Chondrocyte (in vitro differentiated cells): ENCODE measurements at regions not wholly inside any gene's neighbourhood (a gene's known extent, or its start where the extent isn't known, plus 50 kb on each side); places are given as distances from the start of the nearest gene placed in this dataset.

ENCODE experiments used
- DNase-seq: peaks from one replicate; pipeline ENCODE4 v3.0.0; 2021; ENCODE audit warnings: mixed read lengths, low spot score
- H3K27ac Mint-ChIP-seq: one replicate; pipeline ENCODE4 v1.8.0; 2021; ENCODE audit warnings: mild to moderate bottlenecking, moderate library complexity, mixed read lengths; ENCODE audit not compliant: unreplicated experiment
- H3K27me3 Mint-ChIP-seq: 2 replicates; pipeline ENCODE4 v1.8.0; 2021; ENCODE audit warnings: low read depth, mixed read lengths
- H3K36me3 Mint-ChIP-seq: 2 replicates; pipeline ENCODE4 v1.8.0; 2021; ENCODE audit warnings: low read depth, mixed read lengths
- H3K4me1 Mint-ChIP-seq: 2 replicates; pipeline ENCODE4 v1.8.0; 2021; ENCODE audit warnings: low read depth, mild to moderate bottlenecking, mixed read lengths
- H3K4me3 Mint-ChIP-seq: one replicate; pipeline ENCODE4 v1.8.0; 2021; ENCODE audit warnings: mild to moderate bottlenecking, moderate library complexity, mixed read lengths; ENCODE audit not compliant: unreplicated experiment
- H3K9me3 Mint-ChIP-seq: 2 replicates; pipeline ENCODE4 v1.8.0; 2021; ENCODE audit warnings: low read depth, mixed read lengths
- CTCF ChIP-seq: fragments of 200-600 bp; sonication (generic); IDR thresholded peaks from 2 replicates; pipeline ENCODE4 v1.5.0; 2021; ENCODE audit warnings: antibody characterized with exemption, mild to moderate bottlenecking, moderate library complexity

GRCh38 chr1:212224102-212224501 is 61.1 kb upstream of the PPP2R5A start:
- Mint-ChIP-seq H3K36me3 (no peaks in the 10 kb centered on the region), H3K4me3 (no peak overlapping the region), H3K27ac (no peak overlapping the region), H3K4me1 (peaks cover 9% of the 10 kb centered on the region), H3K9me3 (no peaks in the 10 kb centered on the region), H3K27me3 (peaks cover 3% of the 10 kb centered on the region)
- DNase-seq: no peak
- no peak for TF ChIP-seq CTCF

- H3K4me1 Mint-ChIP-seq: no peaks in the 10 kb centered on the region
- no peak for DNase-seq
- H3K4me3 Mint-ChIP-seq: no peak overlapping the region
- H3K27ac Mint-ChIP-seq: no peak overlapping the region
- H3K9me3 Mint-ChIP-seq: no peaks in the 10 kb centered on the region
- H3K27me3 Mint-ChIP-seq: peaks cover 7% of the 10 kb centered on the region
- TF ChIP-seq CTCF: no peak
- no peaks in the 10 kb centered on the region for H3K36me3 Mint-ChIP-seq
These were observed 59.8 kb upstream of the PPP2R5A start for GRCh38 chr1:212225416-212225815.

- no peak for DNase-seq
- Mint-ChIP-seq H3K9me3 (no peaks in the 10 kb centered on the region), H3K36me3 (no peaks in the 10 kb centered on the region), H3K4me1 (no peaks in the 10 kb centered on the region), H3K4me3 (no peak overlapping the region), H3K27me3 (peaks cover 7% of the 10 kb centered on the region), H3K27ac (no peak overlapping the region)
- no peak for TF ChIP-seq CTCF
These were observed 59.3 kb upstream of the PPP2R5A start for GRCh38 chr1:212225871-212226302.

GRCh38 chr1:212226467-212226866 is 58.7 kb upstream of the PPP2R5A start:
- Mint-ChIP-seq H3K36me3 (no peaks in the 10 kb centered on the region), H3K27ac (no peak overlapping the region), H3K4me1 (no peaks in the 10 kb centered on the region), H3K27me3 (peaks cover 7% of the 10 kb centered on the region), H3K4me3 (no peak overlapping the region), H3K9me3 (no peaks in the 10 kb centered on the region)
- no peak for DNase-seq
- TF ChIP-seq CTCF: no peak

- Mint-ChIP-seq H3K36me3 (no peaks in the 10 kb centered on the region), H3K4me1 (peaks cover 2% of the 10 kb centered on the region), H3K27me3 (peaks cover 7% of the 10 kb centered on the region), H3K27ac (no peak overlapping the region), H3K4me3 (no peak overlapping the region), H3K9me3 (no peaks in the 10 kb centered on the region)
- DNase-seq: no peak
- TF ChIP-seq CTCF: no peak
These were observed 57.1 kb upstream of the PPP2R5A start for GRCh38 chr1:212228076-212228475.
